Colonic mucosa (tissue), 4 donors: ENCODE measurements at regions not wholly inside any gene's neighbourhood (a gene's known extent, or its start where the extent isn't known, plus 50 kb on each side); places are given as distances from the start of the nearest gene placed in this dataset.

ENCODE experiments used
- DNase-seq: peaks from one replicate; pipeline ENCODE4 v3.0.0-alpha.2; 2020
- H3K27ac ChIP-seq: fragments of 200-600 bp; one replicate; pipeline ENCODE4 v1.8.0; 2021
- H3K27me3 ChIP-seq: fragments of 200-600 bp; one replicate; pipeline ENCODE4 v1.8.0; 2021
- H3K36me3 ChIP-seq: fragments of 200-600 bp; one replicate; pipeline ENCODE4 v1.8.0; 2021
- H3K4me1 ChIP-seq: fragments of 200-600 bp; one replicate; pipeline ENCODE4 v1.8.0; 2021; ENCODE audit warnings: mild to moderate bottlenecking
- H3K4me3 ChIP-seq: fragments of 200-600 bp; one replicate; pipeline ENCODE4 v1.8.0; 2021
- H3K9ac ChIP-seq, 2 donors: one replicate each; pipeline ENCODE4 v1.7.0; 2013; ENCODE audit warnings: control low read depth in 2 of 2, low read depth in 2 of 2, low read length in 2 of 2
- H3K9me3 ChIP-seq: fragments of 200-600 bp; one replicate; pipeline ENCODE4 v1.8.0; 2021
- intact Hi-C: fragments of 100-400 bp; cut with DNase I; formaldehyde crosslinking; loops from one replicate; pipeline ENCODE4 v1.14.1; 2022
- TF ChIP-seq, protein P1 (sequence below): fragments of 200-600 bp; IDR thresholded peaks from one replicate; pipeline ENCODE4 v1.8.0; 2022; ENCODE audit warnings: antibody characterized with exemption, mild to moderate bottlenecking
- donor health status: healthy.
- donor health status: DM: no; HTN: no; CAD: no.
- donor health status: DM: no; HTN: no; CAD: no.

GRCh38 chr9:135213566-135213965 is 126.1 kb downstream of the OLFM1 start:
- TF ChIP-seq, protein P1, sequence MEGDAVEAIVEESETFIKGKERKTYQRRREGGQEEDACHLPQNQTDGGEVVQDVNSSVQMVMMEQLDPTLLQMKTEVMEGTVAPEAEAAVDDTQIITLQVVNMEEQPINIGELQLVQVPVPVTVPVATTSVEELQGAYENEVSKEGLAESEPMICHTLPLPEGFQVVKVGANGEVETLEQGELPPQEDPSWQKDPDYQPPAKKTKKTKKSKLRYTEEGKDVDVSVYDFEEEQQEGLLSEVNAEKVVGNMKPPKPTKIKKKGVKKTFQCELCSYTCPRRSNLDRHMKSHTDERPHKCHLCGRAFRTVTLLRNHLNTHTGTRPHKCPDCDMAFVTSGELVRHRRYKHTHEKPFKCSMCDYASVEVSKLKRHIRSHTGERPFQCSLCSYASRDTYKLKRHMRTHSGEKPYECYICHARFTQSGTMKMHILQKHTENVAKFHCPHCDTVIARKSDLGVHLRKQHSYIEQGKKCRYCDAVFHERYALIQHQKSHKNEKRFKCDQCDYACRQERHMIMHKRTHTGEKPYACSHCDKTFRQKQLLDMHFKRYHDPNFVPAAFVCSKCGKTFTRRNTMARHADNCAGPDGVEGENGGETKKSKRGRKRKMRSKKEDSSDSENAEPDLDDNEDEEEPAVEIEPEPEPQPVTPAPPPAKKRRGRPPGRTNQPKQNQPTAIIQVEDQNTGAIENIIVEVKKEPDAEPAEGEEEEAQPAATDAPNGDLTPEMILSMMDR, result no peak
- H3K27me3 ChIP-seq, result no peaks in the 10 kb centered on the region
- DNase-seq, result no peak
- no peak overlapping the region for H3K27ac ChIP-seq
- no peaks in the 10 kb centered on the region for H3K36me3 ChIP-seq
- no peaks in the 10 kb centered on the region for H3K9me3 ChIP-seq
- intact Hi-C loops, result no loop called here
- H3K9ac ChIP-seq, result no peak overlapping the region
- H3K4me1 ChIP-seq, result no peaks in the 10 kb centered on the region
- H3K4me3 ChIP-seq, result no peak overlapping the region

GRCh38 chr9:135214054-135214640 is 126.7 kb downstream of the OLFM1 start:
- Histone ChIP-seq H3K27me3 (no peaks in the 10 kb centered on the region), H3K9ac (no peak overlapping the region), H3K4me1 (no peaks in the 10 kb centered on the region)

GRCh38 chr9:135214706-135215105 is 127.2 kb downstream of the OLFM1 start:
- Histone ChIP-seq H3K36me3 (no peaks in the 10 kb centered on the region), H3K27me3 (no peaks in the 10 kb centered on the region), H3K9me3 (no peaks in the 10 kb centered on the region), H3K4me3 (no peak overlapping the region), H3K9ac (no peak overlapping the region), H3K27ac (no peak overlapping the region), H3K4me1 (no peaks in the 10 kb centered on the region)
- TF ChIP-seq, protein P1, result no peak
- intact Hi-C loops, result no loop called here
- no peak for DNase-seq

More at GRCh38 chr9:135214054-135214640, 126.7 kb downstream of the OLFM1 start:
- TF ChIP-seq, protein P1, result no peak
- H3K27ac ChIP-seq, result no peak overlapping the region
- no peak overlapping the region for H3K4me3 ChIP-seq
- intact Hi-C loops, result no loop called here
- DNase-seq, result no peak
- no peaks in the 10 kb centered on the region for H3K36me3 ChIP-seq
- H3K9me3 ChIP-seq, result no peaks in the 10 kb centered on the region

GRCh38 chr9:135215571-135216161 is 128.2 kb downstream of the OLFM1 start:
- H3K27me3 ChIP-seq, result no peaks in the 10 kb centered on the region
- DNase-seq, result no peak

DNA sequence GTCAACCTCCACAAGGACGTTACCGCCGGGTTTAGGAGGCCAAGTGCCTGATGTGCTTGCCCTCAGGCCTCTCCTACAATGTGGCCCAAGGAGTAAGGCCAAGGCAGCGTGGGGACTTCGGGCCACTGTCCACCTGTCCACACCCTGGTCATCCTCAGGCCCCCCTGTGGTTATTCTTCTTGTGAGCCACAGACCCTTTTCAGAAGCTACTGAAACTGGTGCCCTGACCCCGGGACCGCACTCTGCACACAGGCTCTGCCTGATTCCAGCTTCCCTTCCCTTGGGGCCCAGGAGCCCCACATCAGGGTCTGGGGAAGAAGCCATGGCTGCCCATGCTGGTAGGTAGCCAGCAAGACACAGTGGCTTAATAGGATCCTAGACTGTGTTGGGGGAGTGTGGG is 128.8 kb downstream of the OLFM1 start:
- Histone ChIP-seq H3K36me3 (no peaks in the 10 kb centered on the region), H3K27me3 (no peaks in the 10 kb centered on the region), H3K9me3 (no peaks in the 10 kb centered on the region), H3K9ac (no peak overlapping the region), H3K27ac (no peak overlapping the region), H3K4me3 (no peak overlapping the region), H3K4me1 (no peaks in the 10 kb centered on the region)
- no peak for DNase-seq
- TF ChIP-seq, protein P1, result no peak
- intact Hi-C loops, result no loop called here

More at GRCh38 chr9:135215571-135216161, 128.2 kb downstream of the OLFM1 start:
- TF ChIP-seq, protein P1, result no peak
- intact Hi-C loops, result no loop called here
- Histone ChIP-seq H3K9me3 (no peaks in the 10 kb centered on the region), H3K4me3 (no peak overlapping the region), H3K9ac (no peak overlapping the region), H3K4me1 (no peaks in the 10 kb centered on the region), H3K36me3 (no peaks in the 10 kb centered on the region), H3K27ac (no peak overlapping the region)
